H1 (cell line): ENCODE measurements at regions not wholly inside any gene's neighbourhood (a gene's known extent, or its start where the extent isn't known, plus 50 kb on each side); places are given as distances from the start of the nearest gene placed in this dataset.

Experiments
- CTCF ChIA-PET: fragments of 300-600 bp; sonication (Branson Sonifier 250); formaldehyde crosslinking; loops from one replicate; lab custom pipeline; 2021; ENCODE audit not compliant: partially characterized antibody; lab: Charles Lee
- POLR2A ChIA-PET: fragments of 300-600 bp; sonication (Branson Sonifier 250); formaldehyde crosslinking; loops from one replicate; lab custom pipeline; 2021; ENCODE audit warnings: inconsistent platforms; ENCODE audit not compliant: partially characterized antibody; lab: Charles Lee
- DNase-seq, 2 experiments: peaks; one replicate each; pipeline versions ENCODE4 v3.0.0 to v3.0.0-alpha.2; 2010 to 2022; ENCODE audit warnings: low spot score in 2 of 2, low read depth in 1 of 2, mixed read lengths in 1 of 2
- FAIRE-seq: peaks from 2 replicates; lab custom pipeline; 2011; peaks lifted over from hg19 to GRCh38; lab: Jason Lieb, UNC
- H2AFZ ChIP-seq: 2 replicates; pipeline ENCODE4 v1.8.1; 2012; ENCODE audit warnings: low read length, inconsistent platforms
- H2AK5ac ChIP-seq: 2 replicates; pipeline ENCODE4 v1.6.1; 2013; ENCODE audit warnings: low read depth, low read length
- H2BK120ac ChIP-seq: replicated peaks from 2 replicates; pipeline ENCODE3; 2013; ENCODE audit warnings: low read depth, low read length, inconsistent platforms
- H2BK12ac ChIP-seq: 2 replicates; pipeline ENCODE4 v1.6.1; 2013; ENCODE audit warnings: low read depth, low read length
- H2BK15ac ChIP-seq: 2 replicates; pipeline ENCODE4 v1.6.1; 2013; ENCODE audit warnings: low read length
- H2BK20ac ChIP-seq: 2 replicates; pipeline ENCODE4 v1.6.1; 2013; ENCODE audit warnings: low read length
- H2BK5ac ChIP-seq: 2 replicates; pipeline ENCODE4 v1.6.1; 2013; ENCODE audit warnings: low read depth, low read length
- H3K14ac ChIP-seq: 2 replicates; pipeline ENCODE4 v1.6.1; 2013; ENCODE audit warnings: inconsistent platforms; ENCODE audit not compliant: insufficient read length
- H3K18ac ChIP-seq: 2 replicates; pipeline ENCODE4 v1.6.1; 2013; ENCODE audit warnings: low read length; ENCODE audit errors: extremely low read depth
- H3K23ac ChIP-seq: 2 replicates; pipeline ENCODE4 v1.6.1; 2013; ENCODE audit warnings: inconsistent platforms; ENCODE audit not compliant: insufficient read length
- H3K23me2 ChIP-seq: 2 replicates; pipeline ENCODE4 v1.6.1; 2013; ENCODE audit warnings: low read depth, low read length
- H3K27ac ChIP-seq: 2 replicates; pipeline ENCODE4 v1.6.1; 2011; ENCODE audit warnings: low read depth, low read length, inconsistent platforms
- H3K27me3 ChIP-seq, 4 experiments: replicated peaks in 1 of 4; 1 replicate in 1 of 4; 2 replicates in 3 of 4; pipeline versions ENCODE4 v1.6.1 to v1.8.1; 2011 to 2013; ENCODE audit warnings: low read length in 3 of 4, mild to moderate bottlenecking in 3 of 4, inconsistent platforms in 2 of 4, mixed read lengths in 2 of 4, moderate library complexity in 1 of 4; ENCODE audit not compliant: control insufficient read depth in 3 of 4, insufficient read depth in 3 of 4; ENCODE audit errors: extremely low read depth in 1 of 4
- H3K36me3 ChIP-seq, 4 experiments: 2 replicates each; pipeline versions ENCODE4 v1.6.1 to v1.8.1; 2011 to 2013; ENCODE audit warnings: mild to moderate bottlenecking in 4 of 4, low read length in 3 of 4, moderate library complexity in 2 of 4, control low read depth in 1 of 4, inconsistent platforms in 1 of 4; ENCODE audit not compliant: insufficient read depth in 4 of 4, control insufficient read depth in 2 of 4
- H3K4ac ChIP-seq: replicated peaks from 2 replicates; pipeline ENCODE3; 2013; ENCODE audit warnings: low read length, low read depth, mixed read lengths, inconsistent platforms; ENCODE audit not compliant: insufficient read length
- H3K4me1 ChIP-seq, 4 experiments: replicated peaks in 1 of 4; 1 replicate in 1 of 4; 2 replicates in 3 of 4; pipeline versions ENCODE4 v1.6.1 to v1.8.1; 2011 to 2013; ENCODE audit warnings: low read length in 3 of 4, inconsistent platforms in 2 of 4, mixed read lengths in 1 of 4; ENCODE audit not compliant: insufficient read depth in 4 of 4, control insufficient read depth in 3 of 4
- H3K4me2 ChIP-seq, 2 experiments: 2 replicates each; pipeline versions ENCODE4 v1.6.1 to v1.8.1; 2011 to 2013; ENCODE audit warnings: low read depth in 2 of 2, low read length in 2 of 2, control low read depth in 1 of 2, inconsistent platforms in 1 of 2, mild to moderate bottlenecking in 1 of 2; ENCODE audit not compliant: insufficient read depth in 1 of 2
- H3K4me3 ChIP-seq, 4 experiments: fragments of 200-600, 300-600 bp in 1 of 4; sonication (generic), shearing (Covaris generic), sonication (Bioruptor Twin) in 1 of 4; 2 replicates each; pipeline versions ENCODE4 v1.5.1 to v1.8.1; 2011 to 2016; ENCODE audit warnings: low read length in 4 of 4, low read depth in 3 of 4, control low read depth in 2 of 4, inconsistent platforms in 2 of 4, mild to moderate bottlenecking in 2 of 4, mixed read lengths in 1 of 4, moderate library complexity in 1 of 4; ENCODE audit not compliant: insufficient read depth in 2 of 4; ENCODE audit errors: extremely low read depth in 1 of 4
- H3K56ac ChIP-seq: replicated peaks from 2 replicates; pipeline ENCODE3; 2013; ENCODE audit warnings: low read depth, mild to moderate bottlenecking, mixed read lengths, low read length, inconsistent platforms; ENCODE audit not compliant: insufficient read length
- H3K79me1 ChIP-seq: 2 replicates; pipeline ENCODE4 v1.6.1; 2013; ENCODE audit warnings: low read depth, low read length, control low read depth
- H3K79me2 ChIP-seq, 2 experiments: 2 replicates each; pipeline versions ENCODE4 v1.6.1 to v1.8.1; 2012 to 2013; ENCODE audit warnings: low read length in 2 of 2, mild to moderate bottlenecking in 2 of 2, inconsistent platforms in 1 of 2; ENCODE audit not compliant: insufficient read depth in 2 of 2, control insufficient read depth in 1 of 2
- H3K9ac ChIP-seq, 4 experiments: replicated peaks in 1 of 4; 1 replicate in 1 of 4; 2 replicates in 3 of 4; pipeline versions ENCODE4 v1.6.1 to v1.8.1; 2011 to 2013; ENCODE audit warnings: low read depth in 3 of 4, low read length in 3 of 4, control low read depth in 2 of 4, mild to moderate bottlenecking in 2 of 4, moderate library complexity in 2 of 4, inconsistent platforms in 1 of 4; ENCODE audit errors: extremely low read depth in 1 of 4
- H3K9me3 ChIP-seq, 2 experiments: 2 replicates each; pipeline versions ENCODE4 v1.6.1 to v1.8.1; 2012 to 2013; ENCODE audit warnings: mild to moderate bottlenecking in 2 of 2, moderate library complexity in 2 of 2, control low read depth in 1 of 2, inconsistent platforms in 1 of 2, low read depth in 1 of 2, low read length in 1 of 2, mixed read lengths in 1 of 2; ENCODE audit not compliant: insufficient read depth in 2 of 2
- H4K20me1 ChIP-seq, 2 experiments: replicated peaks in 1 of 2; 2 replicates each; pipeline versions ENCODE3 to v1.8.1; 2011 to 2013; ENCODE audit warnings: inconsistent platforms in 2 of 2, low read length in 2 of 2, mild to moderate bottlenecking in 1 of 2; ENCODE audit not compliant: insufficient read depth in 2 of 2, control insufficient read depth in 1 of 2
- H4K5ac ChIP-seq: 2 replicates; pipeline ENCODE4 v1.6.1; 2013; ENCODE audit warnings: low read length, low read depth, mixed read lengths, inconsistent platforms; ENCODE audit not compliant: insufficient read length
- H4K8ac ChIP-seq: 2 replicates; pipeline ENCODE4 v1.8.0; 2013; ENCODE audit warnings: mild to moderate bottlenecking, moderate library complexity, low read length, inconsistent platforms; ENCODE audit not compliant: insufficient read depth; ENCODE audit errors: extremely low read depth
- H4K91ac ChIP-seq: replicated peaks from 2 replicates; pipeline ENCODE3; 2013; ENCODE audit warnings: low read length, mixed read lengths, inconsistent platforms; ENCODE audit not compliant: insufficient read length
- EP300 ChIP-seq, 2 experiments: IDR thresholded peaks; 1 replicate in 1 of 2; 2 replicates in 1 of 2; pipeline ENCODE4 v1.6.1; 2011 to 2012; ENCODE audit warnings: low read depth in 2 of 2, low read length in 2 of 2, mild to moderate bottlenecking in 2 of 2, borderline replicate concordance in 1 of 2, inconsistent platforms in 1 of 2, moderate library complexity in 1 of 2
- GABPA ChIP-seq: IDR thresholded peaks from 2 replicates; pipeline ENCODE4 v1.6.1; 2011; ENCODE audit warnings: mild to moderate bottlenecking, low read length, moderate library complexity, borderline replicate concordance; ENCODE audit not compliant: insufficient read depth
- GTF2F1 ChIP-seq: IDR thresholded peaks from 2 replicates; pipeline ENCODE4 v1.6.1; 2012; ENCODE audit warnings: low read depth, low read length, improper control_type of control experiment, borderline replicate concordance
- HDAC6 ChIP-seq: IDR thresholded peaks from one replicate; pipeline ENCODE4 v1.7.1; 2012; ENCODE audit warnings: low read depth, mild to moderate bottlenecking, inconsistent platforms, low read length, moderate library complexity
- JUN ChIP-seq: IDR thresholded peaks from 2 replicates; pipeline ENCODE4 v1.6.1; 2011; ENCODE audit warnings: low read depth, mild to moderate bottlenecking, improper control_type of control experiment, low read length
- JUND ChIP-seq: IDR thresholded peaks from 2 replicates; pipeline ENCODE4 v1.6.1; 2011; ENCODE audit warnings: mild to moderate bottlenecking, improper control_type of control experiment, low read length
- NRF1 ChIP-seq: IDR thresholded peaks from 2 replicates; pipeline ENCODE4 v1.6.1; 2011; ENCODE audit warnings: mild to moderate bottlenecking, low read depth, low read length, improper control_type of control experiment
- SIRT6 ChIP-seq: IDR thresholded peaks from one replicate; pipeline ENCODE4 v1.7.1; 2012; ENCODE audit warnings: low read length, inconsistent platforms
- SP1 ChIP-seq: IDR thresholded peaks from 2 replicates; pipeline ENCODE4 v1.6.1; 2011; ENCODE audit warnings: low read depth, low read length
- TAF1 ChIP-seq: IDR thresholded peaks from 2 replicates; pipeline ENCODE4 v1.6.1; 2011; ENCODE audit warnings: mild to moderate bottlenecking, low read depth, low read length
- WGBS, 2 experiments: shearing (Covaris generic) in 1 of 2; methylation state at CpG; one replicate each; pipeline versions ENCODE4 v1.1.6 to v1.1.7; 2013 to 2015; ENCODE audit warnings: low lambda C conversion rate in 2 of 2, mixed read lengths in 2 of 2, inconsistent platforms in 1 of 2, low coverage in 1 of 2, missing lambda C conversion rate in 1 of 2; ENCODE audit not compliant: insufficient replicate concordance in 2 of 2, insufficient coverage in 1 of 2, insufficient read length in 1 of 2; ENCODE audit errors: extremely low coverage in 1 of 2, missing lambda C conversion rate in 1 of 2; 5-methylcytosine and 5-hydroxymethylcytosine counted together
- TF ChIP-seq, protein P1 (sequence below): IDR thresholded peaks from 2 replicates; pipeline ENCODE4 v1.6.1; 2012; ENCODE audit warnings: inconsistent platforms
- TF ChIP-seq, protein P2 (sequence below): IDR thresholded peaks from 2 replicates; pipeline ENCODE4 v1.6.1; 2011; ENCODE audit warnings: low read length, improper control_type of control experiment

DNA sequence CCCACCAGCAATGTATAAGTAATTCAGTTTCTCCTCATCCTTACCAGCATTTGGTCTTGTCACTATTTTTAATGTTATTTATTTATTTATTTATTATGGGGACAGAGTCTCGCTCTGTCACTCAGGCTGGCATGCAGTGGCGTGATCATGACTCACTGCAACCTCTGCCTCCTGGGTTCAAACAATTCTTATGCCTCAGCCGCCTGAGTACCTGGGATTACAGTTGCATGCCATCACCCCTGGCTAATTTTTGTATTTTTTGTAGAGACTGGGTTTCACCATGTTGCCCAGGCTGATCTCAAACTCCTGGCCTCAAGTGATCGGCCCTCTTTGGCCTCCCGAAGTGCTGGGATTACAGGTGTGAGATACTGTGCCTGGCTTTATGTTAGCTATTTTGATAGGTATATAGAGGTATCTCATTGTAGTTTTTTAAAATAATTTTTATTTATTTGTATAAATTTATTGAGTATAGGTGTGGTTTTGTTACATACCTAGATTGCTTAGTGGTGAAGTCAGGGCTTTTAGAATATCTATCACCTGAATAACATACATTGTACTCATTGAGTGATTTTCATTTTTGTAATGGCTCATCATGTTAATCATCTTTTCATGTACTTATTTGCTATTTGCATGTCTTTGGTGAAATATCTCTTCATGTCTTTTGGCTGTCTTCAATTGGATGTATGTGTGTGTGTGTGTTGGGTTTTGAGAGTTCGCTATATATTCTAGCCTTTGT is 53.3 kb downstream of the TANC2 start:
- POLR2A ChIA-PET, result no interaction called here
- H4K20me1 ChIP-seq, result no peaks in the 10 kb centered on the region
- H4K91ac ChIP-seq, result no peak overlapping the region
- H4K8ac ChIP-seq, result no peak overlapping the region
- H2AK5ac ChIP-seq, result no peak overlapping the region
- no peaks in the 10 kb centered on the region for H3K79me1 ChIP-seq
- no peak overlapping the region for H2BK12ac ChIP-seq
- H3K79me2 ChIP-seq, result no peaks in the 10 kb centered on the region
- FAIRE-seq (no peak), DNase-seq (no peak)
- no peak overlapping the region for H3K23ac ChIP-seq
- H3K4me2 ChIP-seq, result no peak overlapping the region
- peaks cover 2 to 4% of the 10 kb centered on the region in 2 experiments; a peak in 2 of 4 replicates for H3K9me3 ChIP-seq
- no peak overlapping the region for H3K4me3 ChIP-seq
- H2BK20ac ChIP-seq, result no peak overlapping the region
- H4K5ac ChIP-seq, result no peak overlapping the region
- H2BK120ac ChIP-seq, result no peak overlapping the region
- no peak overlapping the region for H2BK5ac ChIP-seq
- no peaks in the 10 kb centered on the region for H3K23me2 ChIP-seq
- no peak overlapping the region for H3K14ac ChIP-seq
- H3K9ac ChIP-seq, result no peak overlapping the region
- no peak overlapping the region for H3K56ac ChIP-seq
- no peaks in the 10 kb centered on the region for H3K4me1 ChIP-seq
- H3K27ac ChIP-seq, result no peak overlapping the region
- H2AFZ ChIP-seq, result no peak overlapping the region
- H3K36me3 ChIP-seq, result no peaks in the 10 kb centered on the region; a peak in 2 of 8 replicates
- H3K27me3 ChIP-seq, result no peaks in the 10 kb centered on the region
- CTCF ChIA-PET, result interaction anchor here (1.2 kb wide), 1 partner anchor 28 kb away, joined by 3 read pairs; no protein-coding TSS in a partner anchor
- no peak overlapping the region for H3K4ac ChIP-seq
- no peak overlapping the region for H3K18ac ChIP-seq
- WGBS, 2 experiments, result 93% methylated on average over 6 of the region's 6 CpGs; no CpG with 5 or more reads in 1 of the 2 experiments
- H2BK15ac ChIP-seq, result no peak overlapping the region
- no peak for TF ChIP-seq SP1
- TF ChIP-seq GTF2F1, result no peak
- TF ChIP-seq TAF1, result no peak
- no peak for TF ChIP-seq GABPA
- TF ChIP-seq, protein P1, sequence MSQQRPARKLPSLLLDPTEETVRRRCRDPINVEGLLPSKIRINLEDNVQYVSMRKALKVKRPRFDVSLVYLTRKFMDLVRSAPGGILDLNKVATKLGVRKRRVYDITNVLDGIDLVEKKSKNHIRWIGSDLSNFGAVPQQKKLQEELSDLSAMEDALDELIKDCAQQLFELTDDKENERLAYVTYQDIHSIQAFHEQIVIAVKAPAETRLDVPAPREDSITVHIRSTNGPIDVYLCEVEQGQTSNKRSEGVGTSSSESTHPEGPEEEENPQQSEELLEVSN, result no peak
- TF ChIP-seq, protein P2, sequence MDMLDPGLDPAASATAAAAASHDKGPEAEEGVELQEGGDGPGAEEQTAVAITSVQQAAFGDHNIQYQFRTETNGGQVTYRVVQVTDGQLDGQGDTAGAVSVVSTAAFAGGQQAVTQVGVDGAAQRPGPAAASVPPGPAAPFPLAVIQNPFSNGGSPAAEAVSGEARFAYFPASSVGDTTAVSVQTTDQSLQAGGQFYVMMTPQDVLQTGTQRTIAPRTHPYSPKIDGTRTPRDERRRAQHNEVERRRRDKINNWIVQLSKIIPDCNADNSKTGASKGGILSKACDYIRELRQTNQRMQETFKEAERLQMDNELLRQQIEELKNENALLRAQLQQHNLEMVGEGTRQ, result no peak
- TF ChIP-seq SIRT6, result no peak
- no peak for TF ChIP-seq HDAC6
- no peak for TF ChIP-seq JUND
- TF ChIP-seq EP300 (IDR thresholded peaks at IDR 0.05; ENCODE audit: borderline replicate concordance in 1 of 2, low read depth in 2 of 2, low read length in 2 of 2), result no peak
- no peak for TF ChIP-seq JUN
- no peak for TF ChIP-seq NRF1
